B cell (primary cell): ENCODE measurements at regions not wholly inside any gene's neighbourhood (a gene's known extent, or its start where the extent isn't known, plus 50 kb on each side); places are given as distances from the start of the nearest gene placed in this dataset.

Experiments
- ATAC-seq: fragments of 200-7000 bp; cut with Tn5 transposase; one replicate; pipeline ENCODE4 v1.10.0; 2021; ENCODE audit warnings: low read depth, mild to moderate bottlenecking, moderate number of reproducible peaks, moderate library complexity
- CTCF ChIA-PET: fragments of 350-600 bp; sonication (Branson Sonifier 250); formaldehyde crosslinking; loops from one replicate; lab custom pipeline; 2021; ENCODE audit warnings: antibody characterized with exemption, inconsistent platforms; lab: Charles Lee
- POLR2A ChIA-PET: fragments of 350-600 bp; sonication (Branson Sonifier 250); formaldehyde crosslinking; loops from one replicate; lab custom pipeline; 2021; ENCODE audit warnings: antibody characterized with exemption; lab: Charles Lee
- DNase-seq: peaks from one replicate; pipeline ENCODE4 v3.0.0; 2013
- H2AFZ ChIP-seq: 2 replicates; pipeline ENCODE4 v1.6.1; 2012; ENCODE audit warnings: mild to moderate bottlenecking, low read depth, low read length; ENCODE audit not compliant: insufficient read depth, poor library complexity, severe bottlenecking
- H3K27ac ChIP-seq, 2 donors: 1 replicate in 1 of 2; 2 replicates in 1 of 2; pipeline ENCODE4 v1.5.1; 2012 to 2013; ENCODE audit warnings: low read length in 2 of 2, mild to moderate bottlenecking in 2 of 2, moderate library complexity in 1 of 2
- H3K27me3 ChIP-seq, 4 experiments: fragments of 200-600 bp in 1 of 4; sonication (generic) in 1 of 4; replicated peaks in 1 of 4; 1 replicate in 2 of 4; 2 replicates in 2 of 4; pipeline versions ENCODE4 v1.6.1 to v1.7.0; 2013 to 2016; ENCODE audit warnings: low read length in 3 of 4, mild to moderate bottlenecking in 2 of 4, mixed read lengths in 1 of 4, moderate library complexity in 1 of 4; ENCODE audit not compliant: insufficient read depth in 4 of 4, control insufficient read depth in 3 of 4; ENCODE audit errors: control extremely low read depth in 1 of 4
- H3K36me3 ChIP-seq, 2 experiments: replicated peaks in 1 of 2; 1 replicate in 1 of 2; 2 replicates in 1 of 2; pipeline versions ENCODE4 v1.6.1 to v1.7.1; 2013; ENCODE audit warnings: low read length in 1 of 2; ENCODE audit not compliant: insufficient read depth in 2 of 2, control insufficient read depth in 1 of 2; ENCODE audit errors: control extremely low read depth in 1 of 2, extremely low read depth in 1 of 2
- H3K4me1 ChIP-seq, 2 donors: fragments of 200-600 bp in 1 of 2; sonication (generic) in 1 of 2; 1 replicate in 1 of 2; 2 replicates in 1 of 2; pipeline versions ENCODE4 v1.5.1 to v1.6.1; 2013 to 2017; ENCODE audit warnings: low read length in 2 of 2; ENCODE audit not compliant: control insufficient read depth in 2 of 2, insufficient read depth in 2 of 2
- H3K4me2 ChIP-seq: replicated peaks from 2 replicates; pipeline ENCODE3; 2012; ENCODE audit warnings: mild to moderate bottlenecking, low read depth, low read length; ENCODE audit not compliant: poor library complexity, severe bottlenecking
- H3K4me3 ChIP-seq, 5 experiments: fragments of 200-600 bp in 1 of 5; sonication (generic) in 1 of 5; 1 replicate in 3 of 5; 2 replicates in 2 of 5; pipeline versions ENCODE4 v1.5.1 to v1.7.0; 2011 to 2016; ENCODE audit warnings: low read length in 4 of 5, mild to moderate bottlenecking in 4 of 5, low read depth in 2 of 5, control low read depth in 1 of 5, moderate library complexity in 1 of 5; ENCODE audit not compliant: insufficient read depth in 1 of 5; ENCODE audit errors: control extremely low read depth in 1 of 5, extremely low read depth in 1 of 5
- H3K79me2 ChIP-seq: fragments of 200-600 bp; sonication (generic); one replicate; pipeline ENCODE4 v1.6.0; 2016; ENCODE audit warnings: low read length; ENCODE audit not compliant: control insufficient read depth, insufficient read depth
- H3K9ac ChIP-seq: fragments of 200-600 bp; sonication (generic); 2 replicates; pipeline ENCODE4 v1.6.1; 2017; ENCODE audit warnings: mild to moderate bottlenecking, low read length, moderate library complexity
- H3K9me3 ChIP-seq, 3 donors: one replicate each; pipeline versions ENCODE4 v1.6.1 to v1.7.1; 2013; ENCODE audit warnings: low read length in 2 of 3; ENCODE audit not compliant: control insufficient read depth in 2 of 3, insufficient read depth in 1 of 3; ENCODE audit errors: control extremely low read depth in 1 of 3
- H4K20me1 ChIP-seq: 2 replicates; pipeline ENCODE4 v1.6.0; 2012; ENCODE audit warnings: mild to moderate bottlenecking, low read length; ENCODE audit not compliant: insufficient read depth, control insufficient read depth, poor library complexity, severe bottlenecking
- H3K27ac Mint-ChIP-seq: one replicate; pipeline ENCODE4 v1.8.0; 2021; ENCODE audit warnings: mixed read lengths
- H3K27me3 Mint-ChIP-seq: one replicate; pipeline ENCODE4 v1.8.0; 2021; ENCODE audit warnings: mixed read lengths
- H3K4me1 Mint-ChIP-seq: one replicate; pipeline ENCODE4 v1.8.0; 2021; ENCODE audit warnings: mixed read lengths
- H3K4me3 Mint-ChIP-seq: one replicate; pipeline ENCODE4 v1.8.0; 2021; ENCODE audit warnings: mixed read lengths
- H3K9me3 Mint-ChIP-seq: one replicate; pipeline ENCODE4 v1.8.0; 2022; ENCODE audit warnings: mixed read lengths; ENCODE audit not compliant: insufficient read depth
- EZH2 ChIP-seq: IDR thresholded peaks from 2 replicates; pipeline ENCODE4 v1.6.1; 2012; ENCODE audit warnings: borderline replicate concordance, low read depth, mild to moderate bottlenecking, moderate library complexity, low read length; ENCODE audit not compliant: insufficient read depth, poor library complexity, severe bottlenecking
- WGBS: methylation state at CpG from one replicate; pipeline ENCODE4 v1.1.5; 2013; ENCODE audit warnings: missing lambda C conversion rate; ENCODE audit not compliant: insufficient coverage; 5-methylcytosine and 5-hydroxymethylcytosine counted together
- intact Hi-C: fragments of 100-400 bp; cut with micrococcal nuclease; formaldehyde crosslinking; loops from one replicate; pipeline ENCODE4 v1.10.0; 2022
- TF ChIP-seq, protein P1 (sequence below): fragments of 200-600 bp; IDR thresholded peaks from one replicate; pipeline ENCODE4 v1.8.0; 2022; ENCODE audit warnings: antibody characterized with exemption, mild to moderate bottlenecking

DNA sequence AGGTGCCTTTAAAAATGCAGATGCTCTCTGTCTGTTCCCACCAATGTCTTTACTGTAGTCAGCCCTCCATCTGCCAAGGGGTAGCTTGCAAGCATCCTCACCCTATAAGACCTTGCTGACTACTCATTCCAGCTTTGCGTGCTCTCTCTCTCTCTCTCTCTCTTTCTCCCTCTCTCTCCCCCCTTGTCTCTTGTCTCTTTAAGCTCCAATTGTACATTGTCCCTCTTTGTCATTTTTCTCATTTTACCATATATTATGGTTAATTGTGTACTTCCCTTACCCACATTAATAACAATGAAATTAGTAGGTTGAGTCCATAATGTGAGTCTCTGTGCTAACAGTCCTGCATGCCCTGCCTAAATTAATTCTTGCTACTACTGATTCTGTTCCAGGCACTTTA is 350.2 kb upstream of the CDH4 start:
- no peak overlapping the region for H3K4me2 ChIP-seq
- H3K9ac ChIP-seq, result no peak overlapping the region
- H3K9me3 ChIP-seq, result peaks cover 0 to 23% (median 0%) of the 10 kb centered on the region in 3 donors
- H3K27ac Mint-ChIP-seq, result no peak overlapping the region
- TF ChIP-seq EZH2, result no peak
- TF ChIP-seq, protein P1, sequence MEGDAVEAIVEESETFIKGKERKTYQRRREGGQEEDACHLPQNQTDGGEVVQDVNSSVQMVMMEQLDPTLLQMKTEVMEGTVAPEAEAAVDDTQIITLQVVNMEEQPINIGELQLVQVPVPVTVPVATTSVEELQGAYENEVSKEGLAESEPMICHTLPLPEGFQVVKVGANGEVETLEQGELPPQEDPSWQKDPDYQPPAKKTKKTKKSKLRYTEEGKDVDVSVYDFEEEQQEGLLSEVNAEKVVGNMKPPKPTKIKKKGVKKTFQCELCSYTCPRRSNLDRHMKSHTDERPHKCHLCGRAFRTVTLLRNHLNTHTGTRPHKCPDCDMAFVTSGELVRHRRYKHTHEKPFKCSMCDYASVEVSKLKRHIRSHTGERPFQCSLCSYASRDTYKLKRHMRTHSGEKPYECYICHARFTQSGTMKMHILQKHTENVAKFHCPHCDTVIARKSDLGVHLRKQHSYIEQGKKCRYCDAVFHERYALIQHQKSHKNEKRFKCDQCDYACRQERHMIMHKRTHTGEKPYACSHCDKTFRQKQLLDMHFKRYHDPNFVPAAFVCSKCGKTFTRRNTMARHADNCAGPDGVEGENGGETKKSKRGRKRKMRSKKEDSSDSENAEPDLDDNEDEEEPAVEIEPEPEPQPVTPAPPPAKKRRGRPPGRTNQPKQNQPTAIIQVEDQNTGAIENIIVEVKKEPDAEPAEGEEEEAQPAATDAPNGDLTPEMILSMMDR, result no peak
- H3K4me1 Mint-ChIP-seq, result no peaks in the 10 kb centered on the region
- H3K9me3 Mint-ChIP-seq, result peaks cover 2% of the 10 kb centered on the region
- no peak overlapping the region for H3K4me3 ChIP-seq
- H3K4me3 Mint-ChIP-seq, result no peak overlapping the region
- H3K36me3 ChIP-seq, result no peaks in the 10 kb centered on the region
- ChIA-PET POLR2A (no interaction called here), CTCF (no interaction called here)
- ATAC-seq (no peak), DNase-seq (no peak)
- H3K27me3 Mint-ChIP-seq, result no peaks in the 10 kb centered on the region
- H3K79me2 ChIP-seq, result no peaks in the 10 kb centered on the region
- no peak overlapping the region for H3K27ac ChIP-seq
- no peaks in the 10 kb centered on the region for H4K20me1 ChIP-seq
- H3K27me3 ChIP-seq, result no peaks in the 10 kb centered on the region
- no peaks in the 10 kb centered on the region for H3K4me1 ChIP-seq
- no peak overlapping the region for H2AFZ ChIP-seq
- intact Hi-C loops, result no loop called here
- WGBS, result no CpG with 5 or more reads among the region's 1 CpG

DNA sequence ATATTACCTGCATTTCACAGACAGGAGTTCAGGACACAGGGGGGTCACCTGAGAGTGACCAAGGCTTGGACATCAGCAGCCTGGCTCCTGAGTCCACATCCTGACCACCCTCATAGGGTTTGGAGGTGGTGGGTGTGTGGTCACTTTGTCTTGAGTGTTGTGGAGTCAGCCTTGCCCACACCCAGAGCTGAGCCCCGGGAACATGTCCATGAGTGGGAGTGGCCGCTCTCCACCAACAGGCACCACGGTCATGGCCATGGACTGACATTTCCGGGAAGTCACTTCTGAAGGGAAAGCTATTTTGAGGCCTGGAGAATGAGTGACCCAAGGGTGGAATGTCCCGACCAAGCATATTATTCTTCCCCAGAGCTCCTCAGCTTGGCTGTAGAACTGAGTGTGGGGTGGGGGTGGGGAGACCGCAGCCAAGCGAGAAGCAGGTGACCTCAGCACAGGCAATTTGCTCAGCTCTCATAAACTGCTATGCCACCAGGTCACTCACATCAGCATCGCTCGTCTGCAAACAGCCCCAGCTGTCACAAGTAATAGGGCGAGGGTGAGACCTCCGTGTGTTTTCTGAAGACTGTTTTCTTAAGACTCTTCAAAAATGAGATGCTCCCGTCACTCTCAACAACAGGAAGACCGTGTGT is 348.6 kb upstream of the CDH4 start:
- Mint-ChIP-seq H3K9me3 (peaks cover 2% of the 10 kb centered on the region), H3K27me3 (no peaks in the 10 kb centered on the region), H3K4me1 (no peaks in the 10 kb centered on the region), H3K27ac (no peak overlapping the region), H3K4me3 (no peak overlapping the region)
- Histone ChIP-seq H4K20me1 (no peaks in the 10 kb centered on the region), H3K9me3 (peaks cover 0 to 23% (median 0%) of the 10 kb centered on the region in 3 donors), H2AFZ (no peak overlapping the region), H3K36me3 (no peaks in the 10 kb centered on the region), H3K4me2 (no peak overlapping the region), H3K4me3 (no peak overlapping the region), H3K27me3 (no peaks in the 10 kb centered on the region), H3K79me2 (no peaks in the 10 kb centered on the region), H3K27ac (no peak overlapping the region), H3K4me1 (no peaks in the 10 kb centered on the region), H3K9ac (no peak overlapping the region)
- no peak for TF ChIP-seq EZH2
- TF ChIP-seq, protein P1, result no peak
- no peak for DNase-seq
- ATAC-seq, result no peak
- WGBS, result 100% methylated on average over 5 of the region's 13 CpGs
- ChIA-PET CTCF (no interaction called here), POLR2A (no interaction called here)
- intact Hi-C loops, result no loop called here
